ENCODE measurements at regions not wholly inside any gene's neighbourhood (a gene's known extent, or its start where the extent isn't known, plus 50 kb on each side); places are given as distances from the start of the nearest gene placed in this dataset.

DNA sequence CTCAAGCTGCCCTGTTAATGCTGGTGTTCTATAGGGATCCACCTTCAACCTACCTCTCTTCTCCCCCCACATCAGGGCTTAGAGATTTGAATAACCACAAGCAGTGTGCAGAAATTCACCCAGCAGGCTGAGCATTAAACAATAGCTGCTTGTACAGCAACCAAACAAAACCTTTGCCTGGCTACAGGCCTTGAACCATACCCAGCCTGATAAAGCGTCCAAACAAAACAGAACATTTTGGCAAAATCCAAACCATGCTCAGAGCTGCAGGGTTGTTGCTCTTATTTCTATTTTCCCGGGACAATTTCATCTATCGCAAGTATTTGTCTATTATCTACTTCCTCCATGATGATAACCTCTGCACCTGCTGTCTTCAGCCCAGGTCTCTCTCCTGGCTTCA is 142.3 kb downstream of the UNC5CL start:
- H3K4me3 ChIP-seq (ENCODE audit: low read depth, low read length) = no peak overlapping the region
- H3K27me3 ChIP-seq (ENCODE audit: control insufficient read depth, insufficient read depth, low read length) = no peaks in the 10 kb centered on the region
- TF ChIP-seq, protein P1, sequence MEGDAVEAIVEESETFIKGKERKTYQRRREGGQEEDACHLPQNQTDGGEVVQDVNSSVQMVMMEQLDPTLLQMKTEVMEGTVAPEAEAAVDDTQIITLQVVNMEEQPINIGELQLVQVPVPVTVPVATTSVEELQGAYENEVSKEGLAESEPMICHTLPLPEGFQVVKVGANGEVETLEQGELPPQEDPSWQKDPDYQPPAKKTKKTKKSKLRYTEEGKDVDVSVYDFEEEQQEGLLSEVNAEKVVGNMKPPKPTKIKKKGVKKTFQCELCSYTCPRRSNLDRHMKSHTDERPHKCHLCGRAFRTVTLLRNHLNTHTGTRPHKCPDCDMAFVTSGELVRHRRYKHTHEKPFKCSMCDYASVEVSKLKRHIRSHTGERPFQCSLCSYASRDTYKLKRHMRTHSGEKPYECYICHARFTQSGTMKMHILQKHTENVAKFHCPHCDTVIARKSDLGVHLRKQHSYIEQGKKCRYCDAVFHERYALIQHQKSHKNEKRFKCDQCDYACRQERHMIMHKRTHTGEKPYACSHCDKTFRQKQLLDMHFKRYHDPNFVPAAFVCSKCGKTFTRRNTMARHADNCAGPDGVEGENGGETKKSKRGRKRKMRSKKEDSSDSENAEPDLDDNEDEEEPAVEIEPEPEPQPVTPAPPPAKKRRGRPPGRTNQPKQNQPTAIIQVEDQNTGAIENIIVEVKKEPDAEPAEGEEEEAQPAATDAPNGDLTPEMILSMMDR (IDR thresholded peaks at IDR 0.05; ENCODE audit: insufficient read depth, low read length, poor library complexity, severe bottlenecking) = no peak
- H3K36me3 ChIP-seq (ENCODE audit: control insufficient read depth, insufficient read depth, low read length) = no peaks in the 10 kb centered on the region
- DNase-seq (ENCODE audit: low read depth) = no peak

DNA sequence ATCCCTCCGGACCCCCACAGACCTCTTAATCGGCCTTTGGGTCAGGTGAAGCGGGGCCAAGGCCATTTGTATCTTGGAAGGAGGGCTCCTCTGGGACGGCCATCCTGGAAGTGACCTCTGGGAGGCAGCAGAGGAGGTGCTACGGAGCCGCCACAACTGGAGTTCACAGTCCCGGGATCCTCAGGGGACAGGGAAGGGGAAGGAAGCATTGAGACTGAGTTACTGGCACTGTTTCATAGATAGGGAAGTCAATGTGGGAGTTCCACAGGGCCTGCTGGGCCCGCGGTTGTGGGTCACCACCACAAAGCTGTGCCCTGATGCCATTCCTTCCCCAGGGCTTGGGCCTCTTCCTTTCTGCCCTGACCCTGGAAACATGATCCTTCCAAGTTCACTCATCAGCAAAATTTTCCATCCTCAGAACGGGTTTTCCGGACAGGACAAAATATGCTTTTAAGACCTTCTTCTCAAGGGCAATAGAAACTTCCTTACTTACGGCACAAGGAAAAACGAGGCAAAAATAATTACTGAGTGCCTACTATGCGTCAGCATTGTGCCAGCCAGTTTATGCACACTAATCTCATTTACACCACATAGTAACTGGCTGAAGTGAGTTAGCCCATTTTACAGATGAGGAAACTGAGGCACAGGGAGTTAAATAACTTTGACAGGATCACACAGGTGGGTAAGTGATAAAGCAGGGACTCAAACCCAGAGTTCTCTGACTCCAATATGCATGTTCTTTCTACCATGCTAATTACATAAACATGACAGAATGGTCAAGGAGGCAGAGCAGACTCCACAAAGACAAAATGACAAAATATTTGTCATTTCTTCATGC is 143.8 kb downstream of the UNC5CL start:
- TF ChIP-seq, protein P1 (IDR thresholded peaks at IDR 0.05; ENCODE audit: insufficient read depth, low read length, poor library complexity, severe bottlenecking) = peak; percentile 74
- Histone ChIP-seq H3K4me3 (ENCODE audit: low read depth, low read length) (no peak overlapping the region), H3K27me3 (ENCODE audit: control insufficient read depth, insufficient read depth, low read length) (peaks cover 2% of the 10 kb centered on the region), H3K36me3 (ENCODE audit: control insufficient read depth, insufficient read depth, low read length) (no peaks in the 10 kb centered on the region)
- no peak for DNase-seq (ENCODE audit: low read depth)

DNA sequence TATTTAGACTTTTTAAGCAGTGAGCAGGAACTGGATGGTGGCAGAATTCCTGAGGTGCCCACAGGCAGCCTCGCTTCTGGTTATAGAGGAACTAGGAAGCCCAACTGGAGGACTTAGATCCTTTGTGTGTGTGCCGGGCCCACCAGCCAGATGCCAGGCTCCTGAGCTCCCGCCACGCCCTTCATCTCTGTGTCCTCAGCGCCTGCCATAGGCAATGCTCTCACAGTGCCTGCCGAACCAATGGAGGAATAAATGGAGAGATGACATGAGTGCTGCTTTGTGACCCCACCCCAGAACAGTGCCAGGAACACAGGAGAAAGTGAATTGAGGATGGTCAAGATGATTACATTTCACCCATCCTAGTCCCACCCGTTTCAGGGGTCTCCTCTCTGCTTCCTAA is 146.0 kb downstream of the UNC5CL start:
- Histone ChIP-seq H3K27me3 (ENCODE audit: control insufficient read depth, insufficient read depth, low read length) (peaks cover 2% of the 10 kb centered on the region), H3K36me3 (ENCODE audit: control insufficient read depth, insufficient read depth, low read length) (no peaks in the 10 kb centered on the region), H3K4me3 (ENCODE audit: low read depth, low read length) (no peak overlapping the region)
- TF ChIP-seq, protein P1 (IDR thresholded peaks at IDR 0.05; ENCODE audit: insufficient read depth, low read length, poor library complexity, severe bottlenecking) = no peak
- DNase-seq (ENCODE audit: low read depth) = no peak

DNA sequence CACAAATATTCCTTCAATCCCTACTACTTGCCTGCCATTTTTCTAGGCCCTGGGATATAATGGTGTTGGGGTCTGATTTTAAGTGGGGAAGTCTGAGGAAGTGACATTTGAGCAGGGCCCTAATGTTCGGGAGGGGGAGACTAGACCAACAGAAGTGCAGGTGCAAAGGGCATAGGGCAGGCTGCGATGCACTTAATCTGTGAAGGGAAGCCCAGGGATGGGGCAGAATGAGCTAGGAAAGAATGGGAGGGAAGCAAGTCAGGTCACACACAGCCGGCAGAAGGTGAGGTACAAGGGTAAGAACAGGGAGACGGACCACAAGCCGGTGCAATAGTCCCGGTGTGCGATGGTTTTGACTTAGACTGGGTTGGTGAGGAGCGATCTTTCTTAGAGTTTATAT is 146.8 kb downstream of the UNC5CL start:
- no peak overlapping the region for H3K4me3 ChIP-seq (ENCODE audit: low read depth, low read length)
- H3K36me3 ChIP-seq (ENCODE audit: control insufficient read depth, insufficient read depth, low read length) = no peaks in the 10 kb centered on the region
- peaks cover 2% of the 10 kb centered on the region for H3K27me3 ChIP-seq (ENCODE audit: control insufficient read depth, insufficient read depth, low read length)
- TF ChIP-seq, protein P1 (IDR thresholded peaks at IDR 0.05; ENCODE audit: insufficient read depth, low read length, poor library complexity, severe bottlenecking) = no peak
- DNase-seq (ENCODE audit: low read depth) = no peak

DNA sequence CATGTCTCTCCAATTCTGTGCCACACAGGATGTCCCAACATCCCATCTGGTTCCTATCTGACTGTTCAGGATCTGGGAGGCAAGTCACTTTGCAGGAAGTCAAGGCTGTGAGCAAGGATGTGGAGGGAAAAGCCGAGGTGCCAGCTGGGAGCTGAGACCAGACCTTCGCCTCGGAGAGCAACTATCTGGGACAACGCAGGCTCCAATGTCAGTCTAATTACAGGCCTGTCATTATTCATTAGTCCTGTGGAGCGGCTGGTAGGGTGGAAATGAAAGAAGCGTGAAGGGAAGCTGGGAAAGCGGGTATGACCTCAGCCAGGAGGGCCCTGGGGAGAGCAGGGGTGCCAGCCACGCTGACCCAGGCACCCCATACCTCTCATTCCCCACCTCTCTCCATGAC is 147.3 kb downstream of the UNC5CL start:
- TF ChIP-seq, protein P1 (IDR thresholded peaks at IDR 0.05; ENCODE audit: insufficient read depth, low read length, poor library complexity, severe bottlenecking) = no peak
- Histone ChIP-seq H3K36me3 (ENCODE audit: control insufficient read depth, insufficient read depth, low read length) (no peaks in the 10 kb centered on the region), H3K27me3 (ENCODE audit: control insufficient read depth, insufficient read depth, low read length) (peaks cover 2% of the 10 kb centered on the region), H3K4me3 (ENCODE audit: low read depth, low read length) (no peak overlapping the region)
- no peak for DNase-seq (ENCODE audit: low read depth)

DNA sequence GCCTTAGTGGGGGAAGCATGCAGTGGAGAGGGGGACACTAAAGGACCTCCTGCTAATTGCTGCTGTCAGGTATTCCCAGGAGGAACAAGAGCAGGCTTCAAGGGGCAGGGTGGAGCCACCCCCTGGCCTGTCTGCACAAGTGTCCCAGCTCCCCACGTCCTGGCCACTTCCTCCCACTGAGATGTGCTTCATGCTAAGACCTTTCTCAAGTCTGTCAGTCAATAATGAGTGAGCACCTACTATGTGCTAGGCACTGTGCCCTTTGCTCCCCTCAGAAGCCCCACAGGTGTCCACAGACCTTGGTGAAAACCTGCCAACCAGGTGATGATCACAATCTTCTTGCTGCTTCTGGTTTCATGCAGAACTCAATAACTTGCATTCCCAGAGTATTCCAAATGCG is 147.9 kb downstream of the UNC5CL start:
- TF ChIP-seq, protein P1 (IDR thresholded peaks at IDR 0.05; ENCODE audit: insufficient read depth, low read length, poor library complexity, severe bottlenecking) = no peak

More for the DNA sequence above, 147.9 kb downstream of the UNC5CL start:
- Histone ChIP-seq H3K27me3 (ENCODE audit: control insufficient read depth, insufficient read depth, low read length) (peaks cover 2% of the 10 kb centered on the region), H3K4me3 (ENCODE audit: low read depth, low read length) (no peak overlapping the region), H3K36me3 (ENCODE audit: control insufficient read depth, insufficient read depth, low read length) (no peaks in the 10 kb centered on the region)
- DNase-seq (ENCODE audit: low read depth) = no peak

All from kidney epithelial cell (primary cell).